IPS-18c (cell line): ENCODE measurements at regions not wholly inside any gene's neighbourhood (a gene's known extent, or its start where the extent isn't known, plus 50 kb on each side); places are given as distances from the start of the nearest gene placed in this dataset.

Experiments
- H3K4me3 ChIP-seq: 2 replicates; pipeline ENCODE4 v1.7.0; 2013; ENCODE audit warnings: low read depth, mild to moderate bottlenecking, low read length, moderate library complexity; ENCODE audit not compliant: insufficient read depth
- H3K9me3 ChIP-seq: one replicate; pipeline ENCODE4 v1.6.1; 2013; ENCODE audit warnings: mild to moderate bottlenecking, low read length, moderate library complexity; ENCODE audit not compliant: control insufficient read depth, insufficient read depth

DNA sequence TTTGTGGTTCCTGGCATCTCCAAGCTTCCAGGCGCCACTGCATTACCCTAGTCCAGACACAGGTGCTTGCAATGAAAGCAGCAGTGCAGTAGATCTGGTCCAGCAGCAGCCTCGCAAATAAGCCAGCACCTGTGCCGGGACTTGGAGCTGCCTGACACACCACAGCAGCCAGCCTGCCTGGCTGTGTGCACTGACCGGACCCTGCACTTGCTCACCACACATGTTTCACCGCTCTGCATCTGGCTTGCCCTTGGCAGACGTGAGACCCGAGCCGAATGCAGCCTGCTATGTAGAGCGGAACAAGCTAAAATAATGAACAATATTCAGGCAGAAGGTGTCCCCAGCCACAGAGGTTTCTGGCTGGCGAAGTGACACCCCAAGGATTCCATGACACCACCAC, 123.6 kb upstream of the POM121L12 start:
- no peaks in the 10 kb centered on the region for H3K9me3 ChIP-seq
- no peak overlapping the region for H3K4me3 ChIP-seq

DNA sequence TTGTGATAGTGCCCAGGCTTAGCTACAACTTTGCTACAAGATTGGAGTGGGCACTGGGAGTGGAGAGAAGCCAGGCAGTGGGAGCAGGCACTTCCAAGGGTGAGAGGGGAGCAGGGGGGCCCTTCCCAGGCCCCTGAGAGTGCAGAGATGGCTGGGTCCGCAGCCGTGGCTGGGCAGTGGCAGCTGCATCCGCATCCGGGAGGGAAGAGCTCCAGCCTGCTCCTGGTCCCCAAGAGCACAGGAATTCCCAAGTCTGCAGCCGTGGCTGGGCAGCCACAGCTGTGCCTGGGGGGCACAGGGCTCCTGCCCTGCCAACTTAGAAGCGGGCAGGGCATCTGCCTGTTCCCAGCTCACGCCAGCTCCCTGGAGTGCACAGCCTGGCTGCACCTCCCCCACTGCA, 124.1 kb upstream of the POM121L12 start:
- Histone ChIP-seq H3K9me3 (no peaks in the 10 kb centered on the region), H3K4me3 (no peak overlapping the region)

DNA sequence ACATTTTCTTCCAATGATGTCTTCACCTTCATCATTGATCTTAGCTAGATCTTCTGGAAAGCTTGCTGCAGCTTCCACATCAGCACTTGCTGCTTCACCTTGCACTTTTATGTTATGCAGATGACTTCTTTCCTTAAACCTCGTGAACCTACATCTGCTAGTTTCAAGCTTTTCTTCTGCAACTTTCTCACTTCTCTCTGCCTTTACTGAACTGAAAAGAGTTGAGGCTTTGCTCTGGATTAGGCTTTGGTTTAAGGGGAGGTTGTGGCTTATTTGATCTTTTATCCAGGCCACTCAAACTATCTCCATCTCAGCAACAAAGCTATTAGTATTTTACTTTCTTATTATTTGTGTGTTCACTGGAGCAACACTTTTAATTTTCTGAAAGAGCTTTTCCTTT, 125.5 kb upstream of the POM121L12 start:
- no peak overlapping the region for H3K4me3 ChIP-seq

DNA sequence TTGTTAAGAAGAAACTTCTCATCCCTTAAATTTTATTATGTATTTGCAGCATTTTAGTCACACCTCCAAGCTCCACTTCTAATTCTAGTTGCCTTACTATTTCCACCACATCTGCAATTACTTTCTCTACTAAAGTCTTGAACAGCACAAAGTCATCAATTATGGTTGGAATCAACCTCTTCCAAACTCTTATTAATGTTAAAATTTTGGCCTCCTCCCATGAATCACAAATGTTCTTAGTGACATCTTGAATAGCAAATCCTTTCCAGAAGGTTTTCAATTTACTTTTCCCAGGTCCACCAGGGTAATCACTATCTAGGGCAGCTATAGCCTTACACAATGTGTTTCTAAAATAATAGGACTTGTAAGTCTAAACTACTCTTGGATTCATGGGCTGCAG, 126.3 kb upstream of the POM121L12 start:
- H3K4me3 ChIP-seq, result no peak overlapping the region

More for the DNA sequence above, 125.5 kb upstream of the POM121L12 start:
- no peaks in the 10 kb centered on the region for H3K9me3 ChIP-seq

DNA sequence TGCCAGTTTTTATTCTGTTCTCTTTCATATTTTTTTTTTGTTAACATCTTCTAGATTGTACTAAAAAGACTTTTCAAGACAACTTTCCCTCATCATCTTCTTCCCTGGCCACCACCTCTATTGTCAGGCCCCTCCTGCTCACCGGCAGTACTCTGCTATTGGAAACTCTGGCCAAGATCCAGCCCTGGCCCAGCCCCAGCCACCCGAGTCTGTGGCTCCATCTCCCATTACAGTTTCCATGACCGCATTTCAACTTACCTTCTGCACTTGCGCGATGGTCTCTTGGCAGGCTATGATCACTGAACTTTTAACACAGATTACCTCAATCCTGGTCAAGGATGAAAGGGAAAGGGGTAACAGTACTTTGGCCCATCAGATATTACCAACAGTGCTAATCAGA, 137.7 kb upstream of the POM121L12 start:
- no peak overlapping the region for H3K4me3 ChIP-seq
- H3K9me3 ChIP-seq, result no peaks in the 10 kb centered on the region

More for the DNA sequence above, 126.3 kb upstream of the POM121L12 start:
- no peaks in the 10 kb centered on the region for H3K9me3 ChIP-seq

DNA sequence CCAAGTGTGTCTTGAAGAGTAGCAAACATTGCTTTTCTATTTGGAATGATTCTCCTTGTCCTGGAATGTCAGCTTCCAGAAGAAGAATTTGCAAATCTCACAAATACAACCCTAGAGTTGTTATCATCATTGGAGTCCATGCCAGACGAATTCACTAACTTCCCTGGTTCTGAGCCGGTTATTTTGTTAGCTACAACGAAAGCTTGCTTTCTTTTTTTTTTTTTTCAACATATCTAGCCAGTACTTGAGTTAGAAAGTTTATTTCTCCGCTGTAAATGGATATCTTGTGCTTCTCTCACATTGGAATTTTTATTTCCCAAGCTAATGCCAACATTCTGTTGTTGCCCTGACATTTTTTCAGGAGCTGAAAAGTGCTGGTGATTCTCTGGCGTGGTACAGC, 138.1 kb upstream of the POM121L12 start:
- no peak overlapping the region for H3K4me3 ChIP-seq

DNA sequence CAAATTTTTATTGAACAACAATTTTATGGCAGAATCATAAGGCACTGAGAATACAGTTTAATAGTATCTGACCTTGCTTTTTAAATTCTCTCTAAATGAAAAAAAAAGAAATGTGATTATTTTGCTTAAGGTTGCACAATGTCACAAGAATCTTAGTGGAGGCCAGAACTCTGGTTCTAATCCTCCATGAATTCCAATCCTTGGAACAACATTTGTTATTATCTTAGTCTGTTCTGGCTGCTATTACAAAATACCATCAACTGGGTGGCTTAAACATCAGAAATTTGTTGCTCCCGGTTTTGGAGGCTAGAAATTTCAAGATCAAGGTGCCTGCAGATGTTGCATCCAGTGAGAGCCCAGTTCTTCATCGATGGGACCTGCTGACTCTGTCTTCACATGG, 158.2 kb upstream of the POM121L12 start:
- no peaks in the 10 kb centered on the region for H3K9me3 ChIP-seq
- no peak overlapping the region for H3K4me3 ChIP-seq

More for the DNA sequence above, 138.1 kb upstream of the POM121L12 start:
- peaks cover 2% of the 10 kb centered on the region for H3K9me3 ChIP-seq

DNA sequence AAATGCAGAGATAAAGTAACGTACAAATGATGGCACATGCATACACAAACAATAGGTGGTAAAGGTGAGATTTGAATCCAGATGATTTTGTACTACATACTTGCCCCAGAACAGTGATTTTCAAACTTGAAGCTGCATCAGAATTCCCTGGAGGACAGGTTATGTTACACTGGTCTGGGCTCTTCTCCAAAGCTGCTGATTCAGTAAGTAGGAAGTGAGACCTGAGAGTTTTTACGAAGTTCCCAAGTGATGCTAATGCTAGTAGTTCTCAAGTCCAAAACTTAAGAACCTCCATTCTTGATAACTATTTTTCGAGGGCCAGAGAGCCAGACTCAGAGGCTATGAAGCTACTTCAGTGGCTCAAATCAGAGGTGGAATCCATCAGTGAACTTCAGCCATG, 159.0 kb upstream of the POM121L12 start:
- H3K4me3 ChIP-seq, result no peak overlapping the region
- H3K9me3 ChIP-seq, result no peaks in the 10 kb centered on the region

DNA sequence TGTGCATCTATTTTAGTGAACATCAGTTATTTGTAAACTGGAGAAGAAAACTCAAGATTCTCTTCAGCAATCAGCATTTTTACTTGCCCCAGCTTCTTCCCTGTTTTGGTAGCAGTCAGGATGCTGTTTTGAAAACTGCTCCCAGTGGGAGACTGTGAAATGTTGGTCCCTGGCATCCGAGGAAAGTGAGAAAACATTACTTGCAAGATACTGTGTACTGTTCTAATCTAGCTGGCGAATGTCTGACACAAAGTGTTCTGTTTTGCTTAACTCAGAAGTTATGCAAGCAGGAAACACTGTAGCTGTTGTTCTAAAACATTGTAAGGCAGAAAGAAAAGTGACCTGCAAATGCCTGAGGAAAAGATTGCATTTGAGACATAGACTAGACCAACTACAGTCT, 171.8 kb upstream of the POM121L12 start:
- H3K9me3 ChIP-seq, result no peaks in the 10 kb centered on the region
- H3K4me3 ChIP-seq, result no peak overlapping the region

DNA sequence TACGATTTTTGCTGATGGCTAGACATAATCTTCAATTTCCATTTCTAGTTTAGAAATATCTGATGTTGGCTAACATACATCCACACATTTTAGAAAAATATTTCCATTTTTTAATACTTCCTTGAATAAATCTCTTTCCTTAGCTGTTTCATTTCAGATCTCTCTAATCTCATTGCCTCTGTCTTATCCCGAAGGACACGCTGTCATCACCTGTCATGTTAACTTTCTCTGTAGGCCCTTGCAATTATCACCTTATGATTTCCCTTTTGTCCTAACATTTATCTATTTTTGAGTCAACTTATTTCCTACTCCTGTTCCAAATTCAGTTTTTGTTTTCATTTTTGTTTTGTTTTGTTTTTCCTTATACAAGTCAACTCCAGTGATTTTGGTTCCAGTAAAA, 173.1 kb upstream of the POM121L12 start:
- no peak overlapping the region for H3K4me3 ChIP-seq
- H3K9me3 ChIP-seq, result no peaks in the 10 kb centered on the region

DNA sequence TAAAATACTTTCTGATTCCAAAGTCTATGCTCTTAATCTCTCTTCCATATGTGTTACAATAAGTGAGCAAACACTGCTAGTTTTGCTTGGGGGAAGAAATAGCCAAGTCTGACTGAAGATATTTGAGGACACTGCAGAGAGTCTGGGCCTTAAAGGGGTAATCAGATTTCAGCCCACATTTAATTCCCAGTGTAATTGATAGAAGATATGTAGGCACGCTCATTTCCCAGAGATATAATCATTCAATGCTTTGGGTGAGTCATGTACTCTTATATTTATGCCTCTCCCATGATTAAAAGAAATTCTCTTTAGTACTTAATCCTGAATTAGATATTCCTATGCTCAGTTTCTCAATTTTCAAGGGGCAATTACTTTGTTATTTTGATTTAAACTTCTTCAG, 178.1 kb upstream of the POM121L12 start:
- H3K4me3 ChIP-seq, result no peak overlapping the region

DNA sequence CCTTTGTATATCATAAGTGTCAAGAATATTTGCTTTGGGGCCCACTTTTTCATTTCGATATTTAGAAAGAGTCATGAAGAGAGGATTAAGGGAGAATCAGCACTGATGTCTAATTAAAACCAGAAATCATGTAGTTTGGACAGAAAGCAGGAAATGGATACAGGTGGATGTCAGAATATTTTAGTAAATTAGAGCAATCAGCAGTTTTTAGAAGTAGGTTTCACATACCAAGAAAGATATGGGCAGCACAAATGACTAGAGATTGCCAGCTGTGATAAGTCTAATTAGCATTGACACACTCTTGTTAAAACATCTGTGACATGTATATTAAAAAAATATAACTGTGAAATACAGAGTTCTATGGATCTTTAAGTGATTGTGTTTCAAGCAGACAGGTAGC, 180.8 kb upstream of the POM121L12 start:
- no peak overlapping the region for H3K4me3 ChIP-seq
- H3K9me3 ChIP-seq, result no peaks in the 10 kb centered on the region

More for the DNA sequence above, 178.1 kb upstream of the POM121L12 start:
- no peaks in the 10 kb centered on the region for H3K9me3 ChIP-seq

DNA sequence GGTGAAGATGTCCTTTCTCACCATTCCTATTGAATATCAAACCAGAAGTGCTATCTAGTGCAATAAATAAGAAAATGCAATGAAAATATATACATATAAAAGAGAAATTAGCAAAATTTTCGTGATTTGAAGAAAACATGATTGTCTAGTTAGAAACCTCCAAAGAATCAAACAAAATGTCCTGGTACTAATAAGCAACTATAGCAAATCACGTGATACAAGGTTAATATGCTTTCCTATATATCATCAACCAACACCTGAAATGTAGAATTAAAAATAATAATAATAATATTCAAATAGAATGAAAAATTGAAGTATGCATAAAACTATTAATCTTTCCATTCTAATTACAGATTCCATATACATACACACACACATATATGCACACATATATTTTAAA, 183.9 kb upstream of the POM121L12 start:
- H3K4me3 ChIP-seq, result no peak overlapping the region
- H3K9me3 ChIP-seq, result no peaks in the 10 kb centered on the region

DNA sequence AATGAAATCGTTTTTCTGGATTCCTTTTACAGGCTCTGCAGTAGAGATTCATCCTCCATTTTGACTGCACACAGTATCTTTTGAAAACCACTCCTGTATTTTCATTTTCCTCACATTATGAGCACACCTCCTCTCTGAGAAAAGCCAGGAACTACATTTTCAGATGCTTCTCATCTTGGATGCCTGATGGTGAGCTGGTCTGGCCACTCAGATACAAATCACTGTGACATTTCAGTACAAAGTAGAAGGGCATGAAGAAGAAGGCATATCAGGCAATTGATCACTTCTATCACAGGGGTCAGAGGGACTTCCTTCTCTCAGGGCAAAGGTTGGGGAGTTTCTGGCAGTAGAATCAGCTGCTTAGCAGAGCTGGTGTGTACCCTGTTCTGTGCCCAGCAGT, 192.0 kb upstream of the POM121L12 start:
- Histone ChIP-seq H3K9me3 (no peaks in the 10 kb centered on the region), H3K4me3 (no peak overlapping the region)

DNA sequence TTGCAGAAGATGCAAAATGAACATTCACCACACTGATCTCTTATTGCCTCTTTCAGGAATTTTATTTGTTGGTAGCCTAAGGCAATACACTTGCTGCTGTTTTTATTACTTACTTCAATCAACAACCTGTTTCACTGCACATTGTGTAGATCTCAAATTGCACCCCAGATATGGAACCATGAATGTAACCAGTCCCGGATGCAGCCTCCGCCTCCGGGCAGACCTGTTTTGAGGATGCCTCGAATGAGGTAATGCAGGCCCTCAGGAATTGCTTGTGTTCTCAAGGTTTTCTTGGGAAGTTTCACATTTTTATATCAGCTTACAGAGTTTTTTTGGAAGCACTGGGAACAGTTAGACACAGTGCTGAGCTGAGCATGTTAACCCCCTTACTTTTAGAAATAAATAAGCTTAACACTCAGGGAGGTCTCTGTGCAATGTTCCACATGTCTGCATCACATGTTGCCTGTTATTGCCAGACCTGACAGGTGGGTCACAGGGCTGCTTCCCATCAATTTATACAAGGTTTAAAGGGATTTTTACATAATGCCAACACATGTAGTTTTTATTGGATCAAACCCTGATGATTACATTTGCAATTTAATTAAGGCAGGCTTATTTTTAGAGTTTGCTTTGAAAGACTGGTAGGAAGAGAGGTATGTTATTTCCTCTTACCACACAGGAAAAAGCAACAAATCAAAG, 193.1 kb upstream of the POM121L12 start:
- no peaks in the 10 kb centered on the region for H3K9me3 ChIP-seq

DNA sequence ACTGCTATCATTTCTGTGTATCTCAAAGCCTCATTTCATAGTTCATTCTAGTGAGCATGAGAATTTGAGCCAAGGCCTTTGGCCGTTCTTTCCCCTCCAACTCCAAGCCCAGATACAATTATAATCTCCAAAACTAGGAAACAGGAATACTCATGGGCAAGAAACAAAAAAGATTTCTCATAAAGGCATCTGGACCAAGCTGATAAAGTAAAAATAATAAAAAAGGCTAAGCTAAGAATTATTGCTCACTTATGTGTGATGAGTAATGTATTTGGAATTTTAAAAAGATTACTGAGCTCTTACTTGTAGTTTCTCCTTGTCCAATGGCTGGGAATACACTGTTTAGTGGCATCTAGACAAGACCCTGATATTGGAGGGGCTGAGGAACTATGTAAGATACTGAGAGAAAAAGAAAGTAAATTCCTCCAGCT, 196.4 kb upstream of the POM121L12 start:
- Histone ChIP-seq H3K9me3 (peaks cover 2% of the 10 kb centered on the region), H3K4me3 (no peak overlapping the region)

More for the DNA sequence above, 193.1 kb upstream of the POM121L12 start:
- no peak overlapping the region for H3K4me3 ChIP-seq

DNA sequence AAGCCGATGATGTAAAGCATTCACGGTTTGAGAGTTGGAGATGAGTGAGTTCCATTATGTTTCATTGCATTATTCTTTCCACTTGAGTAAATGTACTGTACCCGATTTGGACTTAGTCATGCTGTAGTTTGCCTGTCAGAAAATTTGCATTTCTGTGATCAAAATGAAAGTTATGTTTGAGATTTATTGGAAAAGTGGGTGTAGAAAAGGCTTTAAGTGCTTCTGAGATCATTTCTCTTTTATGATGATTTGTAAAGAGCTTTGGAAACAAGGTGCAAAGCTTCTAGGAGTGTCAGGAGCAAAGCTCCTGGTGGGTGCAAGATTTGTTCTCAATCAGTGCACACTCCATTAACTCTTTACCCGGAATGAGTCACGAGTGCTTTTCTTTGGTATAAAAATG, 204.1 kb upstream of the POM121L12 start:
- no peak overlapping the region for H3K4me3 ChIP-seq

DNA sequence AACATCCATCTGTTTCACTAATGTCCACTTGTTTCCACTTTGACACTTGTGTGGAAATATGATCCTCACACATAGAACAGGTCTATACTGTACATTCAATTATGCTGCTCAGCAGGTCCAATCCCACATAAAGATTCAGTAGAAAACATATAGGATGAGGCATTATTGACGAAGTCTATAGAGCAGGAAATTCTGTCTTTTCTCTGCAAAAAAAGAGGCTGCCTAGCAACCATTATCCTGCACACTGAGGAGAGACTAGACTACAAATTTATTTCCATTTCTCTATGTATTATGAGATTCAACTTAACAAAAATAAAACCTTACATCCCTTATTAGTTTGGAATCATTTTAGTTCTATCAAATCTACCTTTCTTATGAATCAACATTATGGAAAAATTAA, 204.6 kb upstream of the POM121L12 start:
- Histone ChIP-seq H3K9me3 (peaks cover under 1% of the 10 kb centered on the region), H3K4me3 (no peak overlapping the region)

More for the DNA sequence above, 204.1 kb upstream of the POM121L12 start:
- peaks cover 2% of the 10 kb centered on the region for H3K9me3 ChIP-seq
